ENCODE measurements at regions not wholly inside any gene's neighbourhood (a gene's known extent, or its start where the extent isn't known, plus 50 kb on each side); places are given as distances from the start of the nearest gene placed in this dataset.

DNA sequence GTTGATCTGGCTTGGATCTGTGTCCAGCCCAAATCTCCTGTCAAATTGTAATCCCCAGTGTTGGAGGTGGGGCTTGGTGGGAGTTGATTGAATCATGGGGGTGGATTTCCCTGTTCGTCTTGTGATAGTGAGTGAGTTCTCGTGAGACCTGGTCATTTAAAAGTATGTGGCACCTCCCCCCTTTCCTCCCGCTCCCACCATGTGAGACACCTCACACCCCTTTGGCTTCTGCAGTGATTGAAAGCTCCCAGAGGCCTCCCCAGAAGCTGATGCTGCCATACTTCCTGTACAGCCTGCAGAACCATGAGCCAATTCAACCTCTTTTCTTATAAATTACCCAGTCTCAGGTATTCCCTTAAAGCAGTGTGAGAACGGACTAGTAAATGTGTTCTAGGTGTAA lies 117.3 kb upstream of the PTCH1 start:
- POLR2A ChIA-PET, result no interaction called here
- TF ChIP-seq ZNF17 (CRISPR knock-in tag; IDR thresholded peaks at IDR 0.05), result no peak
- no peak for TF ChIP-seq HDAC2 (CRISPR knock-in tag; IDR thresholded peaks at IDR 0.05)
- no peak for TF ChIP-seq FOXJ3 (CRISPR knock-in tag; IDR thresholded peaks at IDR 0.05; ENCODE audit: borderline replicate concordance)
- TF ChIP-seq KLF13 (CRISPR knock-in tag; IDR thresholded peaks at IDR 0.05), result no peak
- TF ChIP-seq, protein P1, sequence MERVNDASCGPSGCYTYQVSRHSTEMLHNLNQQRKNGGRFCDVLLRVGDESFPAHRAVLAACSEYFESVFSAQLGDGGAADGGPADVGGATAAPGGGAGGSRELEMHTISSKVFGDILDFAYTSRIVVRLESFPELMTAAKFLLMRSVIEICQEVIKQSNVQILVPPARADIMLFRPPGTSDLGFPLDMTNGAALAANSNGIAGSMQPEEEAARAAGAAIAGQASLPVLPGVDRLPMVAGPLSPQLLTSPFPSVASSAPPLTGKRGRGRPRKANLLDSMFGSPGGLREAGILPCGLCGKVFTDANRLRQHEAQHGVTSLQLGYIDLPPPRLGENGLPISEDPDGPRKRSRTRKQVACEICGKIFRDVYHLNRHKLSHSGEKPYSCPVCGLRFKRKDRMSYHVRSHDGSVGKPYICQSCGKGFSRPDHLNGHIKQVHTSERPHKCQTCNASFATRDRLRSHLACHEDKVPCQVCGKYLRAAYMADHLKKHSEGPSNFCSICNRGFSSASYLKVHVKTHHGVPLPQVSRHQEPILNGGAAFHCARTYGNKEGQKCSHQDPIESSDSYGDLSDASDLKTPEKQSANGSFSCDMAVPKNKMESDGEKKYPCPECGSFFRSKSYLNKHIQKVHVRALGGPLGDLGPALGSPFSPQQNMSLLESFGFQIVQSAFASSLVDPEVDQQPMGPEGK (CRISPR knock-in tag; IDR thresholded peaks at IDR 0.05), result no peak
- TF ChIP-seq, protein P2, sequence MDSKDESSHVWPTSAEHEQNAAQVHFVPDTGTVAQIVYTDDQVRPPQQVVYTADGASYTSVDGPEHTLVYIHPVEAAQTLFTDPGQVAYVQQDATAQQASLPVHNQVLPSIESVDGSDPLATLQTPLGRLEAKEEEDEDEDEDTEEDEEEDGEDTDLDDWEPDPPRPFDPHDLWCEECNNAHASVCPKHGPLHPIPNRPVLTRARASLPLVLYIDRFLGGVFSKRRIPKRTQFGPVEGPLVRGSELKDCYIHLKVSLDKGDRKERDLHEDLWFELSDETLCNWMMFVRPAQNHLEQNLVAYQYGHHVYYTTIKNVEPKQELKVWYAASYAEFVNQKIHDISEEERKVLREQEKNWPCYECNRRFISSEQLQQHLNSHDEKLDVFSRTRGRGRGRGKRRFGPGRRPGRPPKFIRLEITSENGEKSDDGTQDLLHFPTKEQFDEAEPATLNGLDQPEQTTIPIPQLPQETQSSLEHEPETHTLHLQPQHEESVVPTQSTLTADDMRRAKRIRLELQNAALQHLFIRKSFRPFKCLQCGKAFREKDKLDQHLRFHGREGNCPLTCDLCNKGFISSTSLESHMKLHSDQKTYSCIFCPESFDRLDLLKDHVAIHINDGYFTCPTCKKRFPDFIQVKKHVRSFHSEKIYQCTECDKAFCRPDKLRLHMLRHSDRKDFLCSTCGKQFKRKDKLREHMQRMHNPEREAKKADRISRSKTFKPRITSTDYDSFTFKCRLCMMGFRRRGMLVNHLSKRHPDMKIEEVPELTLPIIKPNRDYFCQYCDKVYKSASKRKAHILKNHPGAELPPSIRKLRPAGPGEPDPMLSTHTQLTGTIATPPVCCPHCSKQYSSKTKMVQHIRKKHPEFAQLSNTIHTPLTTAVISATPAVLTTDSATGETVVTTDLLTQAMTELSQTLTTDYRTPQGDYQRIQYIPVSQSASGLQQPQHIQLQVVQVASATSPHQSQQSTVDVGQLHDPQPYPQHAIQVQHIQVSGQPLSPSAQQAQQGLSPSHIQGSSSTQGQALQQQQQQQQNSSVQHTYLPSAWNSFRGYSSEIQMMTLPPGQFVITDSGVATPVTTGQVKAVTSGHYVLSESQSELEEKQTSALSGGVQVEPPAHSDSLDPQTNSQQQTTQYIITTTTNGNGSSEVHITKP (CRISPR knock-in tag; IDR thresholded peaks at IDR 0.05; ENCODE audit: low read depth), result no peak
- TF ChIP-seq IKZF4 (CRISPR knock-in tag; IDR thresholded peaks at IDR 0.05; ENCODE audit: borderline replicate concordance, low read depth, not compliant biosample characterization), result no peak
- TF ChIP-seq POLR2G (IDR thresholded peaks at IDR 0.05; ENCODE audit: low read depth, low read length), result no peak
- TF ChIP-seq ZZZ3 (CRISPR knock-in tag; IDR thresholded peaks at IDR 0.05; ENCODE audit: borderline replicate concordance), result no peak
- TF ChIP-seq ZNF350 (CRISPR knock-in tag; IDR thresholded peaks at IDR 0.05; ENCODE audit: borderline replicate concordance, low read depth), result no peak
- TF ChIP-seq SIN3B (IDR thresholded peaks at IDR 0.05; ENCODE audit: low read length), result no peak
- no peak for TF ChIP-seq NCOA1 (CRISPR knock-in tag; IDR thresholded peaks at IDR 0.05)
- TF ChIP-seq, protein P3, sequence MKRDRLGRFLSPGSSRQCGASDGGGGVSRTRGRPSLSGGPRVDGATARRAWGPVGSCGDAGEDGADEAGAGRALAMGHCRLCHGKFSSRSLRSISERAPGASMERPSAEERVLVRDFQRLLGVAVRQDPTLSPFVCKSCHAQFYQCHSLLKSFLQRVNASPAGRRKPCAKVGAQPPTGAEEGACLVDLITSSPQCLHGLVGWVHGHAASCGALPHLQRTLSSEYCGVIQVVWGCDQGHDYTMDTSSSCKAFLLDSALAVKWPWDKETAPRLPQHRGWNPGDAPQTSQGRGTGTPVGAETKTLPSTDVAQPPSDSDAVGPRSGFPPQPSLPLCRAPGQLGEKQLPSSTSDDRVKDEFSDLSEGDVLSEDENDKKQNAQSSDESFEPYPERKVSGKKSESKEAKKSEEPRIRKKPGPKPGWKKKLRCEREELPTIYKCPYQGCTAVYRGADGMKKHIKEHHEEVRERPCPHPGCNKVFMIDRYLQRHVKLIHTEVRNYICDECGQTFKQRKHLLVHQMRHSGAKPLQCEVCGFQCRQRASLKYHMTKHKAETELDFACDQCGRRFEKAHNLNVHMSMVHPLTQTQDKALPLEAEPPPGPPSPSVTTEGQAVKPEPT (CRISPR knock-in tag; IDR thresholded peaks at IDR 0.05; ENCODE audit: low read depth), result no peak
- 9% methylated on average over 1 of the region's 4 CpGs for WGBS (ENCODE audit: low lambda C conversion rate)

More for the DNA sequence above, 117.3 kb upstream of the PTCH1 start:
- no peak overlapping the region for H2AFZ ChIP-seq (ENCODE audit: low read length)
- no peak for ATAC-seq
- CTCF ChIA-PET (ENCODE audit: low intra/inter-chr PET ratio, low total read pairs), result no interaction called here
- H3K27me3 ChIP-seq (ENCODE audit: control insufficient read depth in 1 of 2, insufficient read depth in 2 of 2, low read length in 2 of 2), result peaks cover 0 to 20% of the 10 kb centered on the region in 2 experiments; a peak in 3 of 5 replicates
- no peak overlapping the region for H3K27ac ChIP-seq (ENCODE audit: extremely low read length, insufficient read depth, low read length)
- H3K4me2 ChIP-seq (ENCODE audit: low read depth, low read length), result no peak overlapping the region
- DNase-seq (ENCODE audit: low spot score), result no peak
- FAIRE-seq, result no peak
- H3K9me3 ChIP-seq (ENCODE audit: low read length), result no peaks in the 10 kb centered on the region
- no peaks in the 10 kb centered on the region for H3K4me1 ChIP-seq (ENCODE audit: insufficient read depth, low read length)
- no peaks in the 10 kb centered on the region for H4K20me1 ChIP-seq (ENCODE audit: insufficient read depth, low read length)
- no peak overlapping the region for H3K9ac ChIP-seq (ENCODE audit: insufficient read depth, low read depth, low read length)
- in situ Hi-C loops (cut with HindIII; ENCODE audit: extremely low pct_ligation_motif_present, low pct_unique_long_range_greater_than_20kb) (no loop called here), intact Hi-C loops (cut with micrococcal nuclease; ENCODE audit: unreplicated experiment) (no loop called here)
- no peaks in the 10 kb centered on the region for H3K79me2 ChIP-seq (ENCODE audit: insufficient read depth, low read length)
- no peaks in the 10 kb centered on the region for H3K36me3 ChIP-seq (replicated peaks in 1 of 2; ENCODE audit: control insufficient read depth in 1 of 2, insufficient read depth in 2 of 2, low read length in 2 of 2)
- H3K4me3 ChIP-seq (replicated peaks in 1 of 3; ENCODE audit: insufficient read depth in 1 of 3, low read depth in 2 of 3, low read length in 3 of 3), result no peak overlapping the region
- BruUV-seq (replicated peaks), result no TSS peak

Measured in HepG2 (cell line).